ENCODE measurements at regions not wholly inside any gene's neighbourhood (a gene's known extent, or its start where the extent isn't known, plus 50 kb on each side); places are given as distances from the start of the nearest gene placed in this dataset.
"Not testable (repeated sequence)": the region's sequence is repeated elsewhere in the genome, so short reads cannot be mapped to it uniquely, and the experiment has no call there.

DNA sequence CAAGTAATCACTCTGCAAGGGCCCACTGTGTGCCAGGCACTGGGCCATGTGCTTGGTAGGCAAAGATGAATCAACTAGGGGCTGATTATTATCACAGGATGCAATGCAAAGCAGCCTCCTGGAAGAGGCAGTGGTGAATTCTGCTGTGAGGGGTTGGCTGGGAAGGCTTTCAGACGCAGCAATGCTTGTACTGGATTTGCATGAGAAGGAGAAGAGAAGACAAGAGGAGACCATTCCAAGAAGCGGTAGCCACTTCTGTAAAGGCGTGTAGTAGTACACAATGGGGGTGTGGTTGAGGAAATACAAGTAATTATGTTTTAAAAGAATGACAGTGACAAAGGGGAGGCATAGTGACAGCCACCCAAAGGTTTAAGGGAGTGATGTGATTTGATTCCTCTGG is 502.7 kb downstream of the PLCL1 start:
- no peak for DNase-seq (ENCODE audit: low read depth in 2 of 2)

DNA sequence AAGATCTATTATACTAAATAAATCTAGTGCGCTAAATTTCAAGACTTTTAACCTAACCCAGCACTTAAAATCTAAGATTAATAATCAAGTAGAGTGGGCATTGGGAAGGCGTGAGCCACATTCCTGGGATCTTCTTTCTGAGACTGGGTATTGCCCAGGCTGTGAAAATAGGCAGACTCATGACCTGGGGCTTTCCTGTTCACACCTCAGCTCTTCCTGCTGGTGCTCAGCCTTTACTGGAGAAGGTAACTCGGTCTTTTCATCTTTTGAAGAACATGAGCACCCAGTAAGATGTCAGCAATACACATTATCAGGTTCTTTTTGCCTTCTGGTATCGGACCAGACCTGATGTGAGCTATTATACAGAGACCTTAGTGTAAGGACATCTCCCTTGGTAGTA is 500.5 kb downstream of the PLCL1 start:
- no peak for DNase-seq (ENCODE audit: low read depth in 2 of 2)

DNA sequence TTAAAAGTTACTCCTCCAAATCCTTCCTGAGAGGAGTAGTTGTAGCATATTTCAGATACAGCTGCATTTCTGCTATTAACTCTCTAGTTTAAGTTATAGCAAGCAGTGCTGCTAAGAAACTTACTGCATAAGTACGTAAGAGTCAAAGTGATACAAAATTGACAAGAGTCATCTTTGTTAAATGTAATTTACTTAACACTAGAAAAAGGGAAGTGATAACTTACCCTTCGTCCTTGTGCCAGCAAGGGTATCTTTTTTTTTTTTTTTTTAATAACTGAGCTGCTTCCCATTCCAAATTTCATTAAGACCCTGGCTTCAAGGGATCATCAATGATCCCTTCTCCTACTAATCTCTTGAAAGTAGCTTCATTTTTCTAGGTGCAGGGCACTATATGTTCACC is 493.0 kb downstream of the PLCL1 start:
- DNase-seq (ENCODE audit: low read depth in 2 of 2), result no peak

DNA sequence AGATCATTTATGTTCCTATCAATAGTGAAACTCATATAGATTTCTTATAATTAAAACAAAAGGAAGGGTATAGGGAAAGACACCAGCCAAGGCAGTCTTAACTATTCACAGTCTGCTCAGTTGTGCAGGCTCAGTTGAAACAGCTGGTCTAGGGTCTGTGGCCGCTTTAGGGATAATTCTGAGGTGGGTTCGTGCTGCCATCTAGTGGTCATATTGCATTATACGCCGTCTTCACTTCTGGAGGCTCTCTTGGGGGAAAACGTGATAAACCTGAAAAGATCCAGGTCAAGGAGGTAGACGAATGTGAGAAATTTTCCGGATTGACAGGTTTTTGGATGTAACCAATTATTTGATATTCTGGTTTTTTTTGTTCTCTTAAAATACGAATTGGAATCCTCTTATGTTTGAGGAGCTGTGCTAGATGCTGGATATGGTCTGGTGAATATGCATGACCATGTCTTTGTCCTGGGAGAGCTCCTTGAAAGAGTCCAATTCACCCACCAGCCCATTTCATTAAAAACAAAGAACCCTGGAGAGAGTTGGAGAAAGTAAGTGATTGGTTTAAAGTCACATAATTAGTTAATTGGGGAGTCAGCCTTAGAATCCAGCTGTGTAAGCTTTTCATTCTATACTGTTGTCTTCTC is 492.4 kb downstream of the PLCL1 start:
- DNase-seq (ENCODE audit: low read depth in 2 of 2), result peak; percentile 17 to 25

DNA sequence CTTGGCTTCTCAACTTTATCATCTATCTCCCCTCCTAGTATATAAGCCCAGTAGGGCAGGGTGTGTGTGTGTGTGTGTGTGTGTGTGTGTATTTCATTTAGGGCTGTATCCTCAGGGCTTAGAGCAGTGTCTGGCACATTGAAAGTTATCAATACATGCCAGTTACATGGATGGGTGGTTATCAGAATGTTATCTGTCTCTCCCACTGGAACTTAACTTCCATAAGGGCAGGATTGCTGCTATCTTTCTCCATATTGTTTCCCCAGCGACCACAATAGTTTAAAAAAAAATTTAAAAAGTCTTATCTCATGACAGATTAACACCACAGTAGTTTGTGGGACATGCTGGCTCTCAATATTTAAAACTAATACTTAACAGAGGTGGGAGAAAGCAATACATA is 488.9 kb downstream of the PLCL1 start:
- no peak for DNase-seq (ENCODE audit: low read depth in 2 of 2)

DNA sequence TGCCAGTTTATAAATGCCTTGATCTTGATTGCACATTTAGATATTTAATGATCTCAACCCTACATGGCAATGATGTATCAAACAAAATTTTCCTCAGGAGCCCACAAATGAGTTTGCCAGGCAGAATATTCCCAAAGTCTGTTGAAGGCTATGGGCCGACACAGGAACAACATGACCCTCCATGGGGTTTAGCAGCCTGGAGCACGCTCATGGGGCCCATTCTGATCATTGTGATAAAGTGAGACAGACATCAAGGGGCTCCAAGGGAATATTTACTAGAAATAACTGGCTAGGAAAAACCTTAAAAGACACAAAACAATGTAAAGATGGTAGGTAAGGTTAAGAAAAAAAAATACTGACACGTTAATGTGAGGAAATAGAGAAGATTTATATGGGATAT is 485.4 kb downstream of the PLCL1 start:
- DNase-seq (ENCODE audit: low read depth in 2 of 2), result no peak

DNA sequence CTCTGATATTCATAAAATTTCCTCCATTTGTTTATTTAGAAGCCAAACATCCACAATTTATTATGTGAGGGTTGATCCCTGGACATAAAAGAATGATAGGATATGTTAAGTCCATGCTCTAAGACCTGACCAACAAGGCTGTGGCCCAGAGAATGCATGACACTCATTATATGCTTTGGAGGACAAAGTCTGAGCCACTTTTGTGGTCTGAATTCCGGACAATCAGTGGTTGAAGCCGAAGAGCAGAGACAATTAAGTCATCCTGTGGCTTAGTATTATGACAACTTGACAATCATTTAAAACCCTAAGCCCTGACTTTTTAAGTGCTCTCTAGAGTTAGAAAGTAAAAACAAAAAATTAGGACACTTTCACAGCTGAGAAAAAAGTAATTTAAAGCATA is 483.3 kb downstream of the PLCL1 start:
- DNase-seq (ENCODE audit: low read depth in 2 of 2), result no peak

DNA sequence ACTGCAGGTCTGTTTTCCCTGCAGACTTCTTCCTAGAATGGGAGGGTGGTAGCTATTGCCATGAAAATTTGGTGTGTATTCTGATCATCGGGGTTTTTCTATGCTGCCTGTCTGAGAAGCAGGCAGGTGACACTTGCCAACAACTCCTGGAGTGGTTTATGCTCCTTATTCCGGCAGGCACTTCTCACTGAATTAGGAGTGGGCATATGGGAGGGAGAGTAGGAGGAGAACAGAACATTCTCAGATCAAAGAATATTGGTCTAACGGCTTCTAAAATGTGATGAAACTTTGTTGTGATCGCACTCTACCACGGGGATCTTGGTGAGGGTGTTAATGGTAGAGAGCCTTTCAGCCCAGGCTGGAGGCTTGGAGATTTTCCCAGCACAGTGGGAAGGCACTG is 480.8 kb downstream of the PLCL1 start:
- no peak for DNase-seq (ENCODE audit: low read depth in 2 of 2)

DNA sequence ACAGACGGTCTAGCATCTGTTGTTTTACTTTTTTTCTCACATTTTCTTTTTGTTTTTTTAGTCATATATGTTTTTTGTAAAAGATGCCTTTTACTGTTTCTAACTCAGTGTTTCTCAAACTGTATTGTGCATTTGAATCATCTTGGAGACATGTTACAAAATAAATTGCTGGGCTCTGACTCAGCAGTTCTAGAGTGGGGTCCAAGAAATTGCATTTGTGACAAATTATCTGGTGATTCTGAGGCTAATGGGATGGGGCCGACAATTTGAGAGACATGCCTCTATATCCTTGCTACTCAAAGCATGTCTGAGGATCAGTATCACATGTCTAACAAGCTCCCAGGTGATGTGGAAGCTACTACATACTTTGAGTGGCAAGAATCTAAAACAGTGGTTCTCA is 478.8 kb downstream of the PLCL1 start:
- no peak for DNase-seq (ENCODE audit: low read depth in 2 of 2)

DNA sequence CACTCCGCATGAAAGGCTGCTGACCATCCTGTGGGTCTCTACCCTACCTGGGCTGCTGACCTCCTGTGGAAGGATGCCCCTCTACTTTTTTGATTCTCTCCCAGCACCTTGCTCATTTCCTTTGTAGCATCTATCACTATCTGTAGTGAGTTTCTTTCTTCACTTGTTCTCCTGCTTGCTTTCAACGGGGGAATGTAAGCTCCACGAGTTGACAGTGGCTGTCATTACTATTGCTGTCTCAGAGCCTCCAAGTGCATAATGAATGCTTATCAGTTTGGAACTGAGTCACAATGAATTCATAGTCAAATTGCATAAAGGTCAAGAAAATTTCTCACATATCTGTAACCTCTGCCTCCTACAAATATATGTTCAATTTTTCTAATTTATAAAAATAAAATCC is 477.7 kb downstream of the PLCL1 start:
- DNase-seq (ENCODE audit: low read depth in 2 of 2), result no peak

DNA sequence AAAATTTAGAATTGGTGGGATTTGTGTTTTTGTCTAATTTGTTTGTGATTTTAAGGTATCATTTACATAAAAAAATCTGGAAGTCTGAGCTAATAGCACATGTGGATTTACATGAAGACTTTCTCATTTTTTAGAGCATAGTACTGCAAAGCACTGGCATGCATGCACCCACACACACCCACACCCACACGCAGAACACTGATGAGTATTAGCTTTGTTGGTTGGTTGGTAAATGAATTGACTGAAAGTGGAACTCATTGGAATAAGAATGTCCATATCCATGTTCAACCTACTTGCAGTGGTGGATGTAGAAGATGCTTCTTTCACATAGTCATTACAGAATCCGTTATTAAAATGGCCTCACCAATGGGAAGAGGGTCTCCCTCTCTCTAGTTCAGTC is 475.8 kb downstream of the PLCL1 start:
- DNase-seq (ENCODE audit: low read depth in 2 of 2), result no peak

DNA sequence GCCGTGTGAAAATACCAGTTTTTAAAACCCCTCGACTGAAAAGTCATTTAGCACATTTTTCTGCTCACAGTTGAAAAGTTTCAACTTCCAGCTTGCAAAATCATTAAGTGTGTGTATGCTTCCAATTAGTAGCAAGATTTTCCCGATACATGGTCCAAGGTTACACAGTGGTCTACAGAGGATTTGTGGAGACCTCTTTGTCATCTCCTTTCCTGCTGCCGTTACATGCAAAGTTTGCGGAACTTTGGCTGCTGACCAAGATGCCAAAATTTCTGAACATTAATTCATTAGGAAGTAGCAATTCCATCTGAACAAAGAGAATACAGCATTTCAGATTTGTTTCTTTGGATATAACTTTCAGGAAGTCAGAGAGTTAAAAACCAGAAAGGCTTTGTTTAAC is 474.6 kb downstream of the PLCL1 start:
- DNase-seq (ENCODE audit: low read depth in 2 of 2), result no peak

DNA sequence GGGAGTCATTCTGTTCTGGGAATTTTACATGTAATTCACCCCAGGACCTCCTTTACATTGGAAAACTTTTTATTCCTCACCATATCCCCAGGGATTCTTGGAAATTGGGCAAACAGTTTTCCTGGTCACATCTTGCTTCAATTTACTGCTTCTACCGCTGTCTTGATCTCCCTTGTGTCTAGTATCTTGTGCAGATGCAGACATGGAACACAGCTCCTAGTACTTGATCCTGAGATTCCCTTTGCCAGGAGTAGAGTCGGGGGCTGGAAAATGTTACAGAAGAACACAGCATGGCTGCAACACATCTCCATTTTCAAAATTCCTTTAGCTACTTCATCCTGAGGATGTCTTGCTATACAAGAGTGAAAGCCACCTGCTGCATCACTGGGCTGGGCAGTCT is 472.8 kb downstream of the PLCL1 start:
- no peak for DNase-seq (ENCODE audit: low read depth in 2 of 2)

DNA sequence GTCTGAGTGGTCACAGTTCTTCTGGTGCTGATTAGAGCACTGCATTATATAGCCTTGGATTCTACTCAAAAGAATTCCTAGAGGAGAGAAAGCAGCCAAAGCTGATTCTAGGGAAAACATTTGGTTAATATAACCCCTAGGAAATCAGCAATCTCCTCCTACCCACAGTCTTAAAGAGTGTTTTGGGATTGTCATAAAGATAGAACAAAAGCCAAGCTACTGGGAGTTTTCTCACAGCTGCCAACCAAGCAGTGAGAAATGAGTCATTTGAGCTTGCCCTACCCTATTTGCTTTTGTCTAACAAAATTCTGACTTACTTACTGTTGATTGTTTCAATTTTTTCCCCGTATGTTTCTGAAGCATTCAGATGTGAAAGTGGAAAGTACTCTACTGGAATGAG is 469.3 kb downstream of the PLCL1 start:
- DNase-seq (ENCODE audit: low read depth in 2 of 2), result no peak

DNA sequence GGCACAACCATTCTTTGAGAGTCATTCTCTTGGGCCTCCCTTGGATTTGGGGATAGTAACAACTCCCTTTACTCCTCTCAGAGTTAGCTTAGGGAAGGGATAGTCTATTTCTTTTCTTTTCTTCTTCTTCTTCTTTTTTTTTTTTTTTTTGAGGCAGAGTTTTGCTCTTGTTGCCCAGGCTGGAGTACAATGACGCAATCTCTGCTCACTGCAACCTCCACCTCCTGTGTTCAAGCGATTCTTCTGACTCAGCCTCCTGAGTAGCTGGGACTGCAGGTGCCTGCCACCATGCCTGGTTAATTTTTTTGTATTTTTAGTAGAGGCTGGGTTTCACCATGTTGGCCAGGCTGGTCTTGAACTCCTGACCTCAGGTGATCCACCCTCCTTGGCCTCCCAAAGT is 465.8 kb downstream of the PLCL1 start:
- not testable (repeated sequence) for DNase-seq (ENCODE audit: low read depth in 2 of 2)

DNA sequence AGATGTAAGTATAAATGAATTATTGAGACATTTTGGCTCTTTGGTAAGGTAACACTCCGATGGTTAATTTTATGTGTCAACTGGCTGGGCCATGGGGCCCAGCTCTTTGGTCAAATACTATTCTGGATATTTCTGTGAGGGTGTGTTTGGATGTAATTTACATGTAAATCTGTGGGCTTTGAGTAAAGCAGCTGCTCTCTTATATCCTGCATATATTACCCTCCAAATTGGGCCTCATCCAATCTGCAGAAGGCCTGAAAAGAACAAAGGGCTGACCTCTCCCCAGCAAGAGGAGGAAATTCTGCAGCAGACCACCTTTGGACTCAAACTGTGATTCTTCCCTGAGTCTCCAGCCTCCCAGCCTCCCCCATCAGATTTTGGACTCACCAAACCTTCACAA is 464.1 kb downstream of the PLCL1 start:
- no peak for DNase-seq (ENCODE audit: low read depth in 2 of 2)

DNA sequence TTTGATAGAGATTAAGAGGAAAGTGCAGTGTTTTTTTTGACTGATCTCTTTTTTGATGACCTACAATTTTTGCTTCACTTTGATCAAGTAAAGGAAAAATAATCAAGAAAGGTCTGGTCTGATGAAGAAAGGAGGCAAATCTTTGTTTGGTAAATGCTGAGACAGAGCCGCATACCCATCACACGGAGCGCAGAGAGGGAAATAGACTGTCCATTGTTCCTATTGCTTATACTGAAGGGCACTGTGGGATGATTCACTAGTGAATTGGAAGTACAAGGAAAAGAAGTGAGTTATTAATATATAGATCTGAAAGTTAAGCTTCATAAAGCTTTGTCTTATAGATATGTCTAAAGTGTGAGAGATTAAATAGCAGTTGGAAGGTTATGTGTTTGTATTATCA is 455.1 kb downstream of the PLCL1 start:
- DNase-seq (ENCODE audit: low read depth in 2 of 2), result no peak

DNA sequence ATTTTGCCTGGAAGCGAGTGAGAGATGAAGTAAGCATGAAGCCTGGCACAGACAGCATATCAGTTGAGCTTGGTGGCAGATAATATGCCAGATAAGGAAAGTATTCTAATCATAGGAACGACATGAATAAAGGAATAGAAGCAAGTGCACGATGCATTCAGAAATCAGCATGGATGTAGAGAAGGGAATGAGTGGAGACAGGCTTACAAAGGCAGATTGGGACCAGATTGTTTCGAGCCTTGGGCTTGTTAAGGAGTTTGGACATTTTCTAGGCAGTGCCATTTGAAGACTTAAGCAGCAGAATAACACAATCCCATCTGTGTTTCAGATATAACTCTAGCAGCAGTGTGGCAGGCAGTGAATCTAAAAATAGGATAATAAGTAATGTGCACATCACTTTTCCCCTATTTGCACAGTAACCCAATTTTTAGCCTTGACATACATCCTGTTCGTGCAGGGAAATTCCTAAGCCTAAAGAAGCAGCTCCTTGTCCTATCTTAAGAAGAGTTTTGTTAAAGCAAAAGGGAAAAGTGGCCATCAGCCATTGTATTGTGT is 450.2 kb downstream of the PLCL1 start:
- DNase-seq (ENCODE audit: low read depth in 2 of 2), result no peak

DNA sequence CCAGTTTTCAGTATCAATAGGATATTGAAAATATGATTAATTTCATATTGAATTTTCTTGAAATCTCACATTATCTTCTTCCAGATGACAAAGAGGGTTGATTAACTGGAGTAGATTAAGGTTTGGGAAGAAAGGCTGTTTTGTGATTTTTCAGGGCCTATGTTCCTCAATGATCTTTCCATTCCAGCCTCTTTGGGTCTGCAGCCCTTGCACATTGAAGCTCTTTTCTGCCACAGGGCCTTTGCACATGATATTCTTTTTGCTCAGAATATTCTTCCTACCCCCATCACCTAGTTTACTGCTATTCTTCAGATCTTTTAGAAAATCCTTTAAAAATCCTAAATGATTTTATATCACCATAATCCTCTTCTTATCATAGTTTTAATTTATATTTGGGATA is 449.6 kb downstream of the PLCL1 start:
- no peak for DNase-seq (ENCODE audit: low read depth in 2 of 2)

DNA sequence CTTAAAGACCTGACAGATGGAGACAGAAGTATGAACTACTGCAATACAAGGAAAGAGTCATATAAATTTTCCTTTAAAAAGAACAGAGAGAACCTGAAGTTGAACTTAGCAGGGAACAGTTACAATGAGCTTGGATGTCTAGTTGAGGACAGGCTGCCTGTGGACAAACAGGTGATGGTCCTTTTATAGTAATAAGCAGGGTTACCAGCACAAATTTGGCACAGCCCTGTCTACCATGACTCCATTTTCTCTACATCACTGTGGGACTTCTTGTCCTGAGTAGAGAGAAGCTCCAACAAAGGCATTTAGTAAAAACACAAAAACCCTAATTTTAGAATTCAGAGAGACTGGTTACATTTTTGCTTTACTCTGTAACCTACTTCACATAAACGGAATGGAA is 448.1 kb downstream of the PLCL1 start:
- DNase-seq (ENCODE audit: low read depth in 2 of 2), result no peak

DNA sequence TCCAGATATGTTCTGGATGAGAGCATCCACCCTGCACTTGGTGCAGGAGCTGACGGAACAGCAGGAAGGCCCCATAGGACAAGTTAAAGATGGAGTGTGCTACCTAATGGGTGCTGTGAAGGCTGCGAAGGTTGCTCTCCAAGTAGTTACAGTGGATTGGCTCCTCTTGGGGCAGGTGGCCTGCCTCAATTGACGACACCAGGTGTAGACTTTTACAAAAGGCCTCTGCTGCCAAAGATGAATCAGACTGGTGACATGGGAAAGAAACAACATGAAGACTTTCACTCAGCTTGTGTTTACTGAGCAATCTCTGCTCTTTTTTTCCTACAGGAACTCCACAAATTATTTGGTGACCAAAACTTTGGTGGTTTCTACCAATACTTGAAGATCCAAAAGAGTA is 437.7 kb downstream of the PLCL1 start:
- DNase-seq (ENCODE audit: low read depth in 2 of 2), result no peak

DNA sequence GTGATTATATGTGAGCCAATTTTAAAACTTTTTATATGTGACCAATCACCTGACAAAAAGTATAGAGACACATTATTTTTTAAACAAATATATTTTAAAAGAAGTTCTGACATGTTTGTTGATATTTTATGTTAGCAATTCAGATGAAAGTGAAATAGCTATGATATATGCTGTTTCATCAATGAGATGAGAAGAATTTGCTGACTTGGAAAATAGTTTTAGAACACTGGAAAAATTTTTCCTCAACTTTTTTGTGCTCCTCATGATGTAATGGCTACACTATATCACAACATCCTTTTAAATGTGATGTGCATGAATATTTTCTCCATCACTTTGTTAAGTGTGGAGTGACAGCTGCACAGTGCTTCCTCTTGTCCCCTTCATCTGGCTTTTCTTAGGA is 434.0 kb downstream of the PLCL1 start:
- DNase-seq (ENCODE audit: low read depth in 2 of 2), result no peak

DNA sequence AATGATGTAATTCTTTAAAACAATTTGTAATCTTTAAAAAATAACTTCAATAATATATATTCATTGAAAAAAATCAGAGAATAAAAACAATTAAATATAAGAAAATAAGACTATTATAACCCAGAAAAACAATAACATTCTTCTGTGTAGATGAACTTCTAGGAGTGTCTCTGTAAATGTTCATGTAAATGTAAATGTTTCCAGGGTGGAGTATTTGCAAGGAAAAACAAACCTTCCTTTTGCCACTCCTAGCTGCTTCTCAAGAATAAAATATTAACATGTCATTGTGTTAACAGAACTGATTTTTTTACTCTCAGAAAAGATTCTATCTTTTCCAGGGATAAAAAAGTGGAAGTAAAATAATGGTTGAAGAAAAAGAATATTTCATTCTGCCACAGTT is 431.9 kb downstream of the PLCL1 start:
- no peak for DNase-seq (ENCODE audit: low read depth in 2 of 2)

DNA sequence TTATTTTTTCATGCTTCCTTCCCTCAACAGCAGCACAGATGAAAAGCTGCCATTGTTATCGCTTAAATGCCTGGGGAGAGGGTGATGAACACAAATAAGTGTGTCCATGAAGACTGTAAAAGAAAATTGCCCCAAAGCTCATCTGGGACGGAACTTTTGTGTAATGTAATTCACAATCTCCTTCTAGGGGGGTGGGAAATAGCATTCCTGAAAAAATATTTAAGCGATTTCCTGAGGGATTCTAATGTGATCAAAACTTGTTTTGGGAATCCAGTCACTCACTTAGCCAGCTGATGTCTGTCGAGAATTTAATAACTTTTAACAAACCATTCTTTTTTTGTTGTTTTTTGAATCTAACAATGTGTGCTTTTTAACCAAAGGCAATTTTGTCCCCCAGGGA is 427.9 kb downstream of the PLCL1 start:
- no peak for DNase-seq (ENCODE audit: low read depth in 2 of 2)

All from stimulated activated CD4-positive, alpha-beta T cell treated with anti-CD3 and anti-CD28 coated beads, Interleukin-1b, Interleukin-23, amount 100 ng/mL, for 1 hour (primary cell).